ENCODE measurements at regions not wholly inside any gene's neighbourhood (a gene's known extent, or its start where the extent isn't known, plus 50 kb on each side); places are given as distances from the start of the nearest gene placed in this dataset.
"Not testable (repeated sequence)": the region's sequence is repeated elsewhere in the genome, so short reads cannot be mapped to it uniquely, and the experiment has no call there.

- DNase-seq; H3K36me3 ChIP-seq (replicated peaks in 1 of 2); H3K4me1 ChIP-seq (replicated peaks in 1 of 2); H3K4me3 ChIP-seq; H3K9me3 ChIP-seq (replicated peaks in 1 of 3); H3K27ac ChIP-seq; H3K27me3 ChIP-seq; intact Hi-C loops (cut with DNase I): not testable (repeated sequence)
These were observed 686.4 kb downstream of the CDY1 start for GRCh38 chrY:26308308-26308707.

- TF ChIP-seq CTCF (IDR thresholded peaks at IDR 0.05) = peak in 2 of 6 experiments; percentile 33 to 42
These were observed 693.1 kb downstream of the CDY1 start for GRCh38 chrY:26315065-26315464.

GRCh38 chrY:26319488-26320202 lies 697.7 kb downstream of the CDY1 start:
- H3K9me3 ChIP-seq (replicated peaks in 1 of 3); intact Hi-C loops (cut with DNase I); H3K36me3 ChIP-seq (replicated peaks in 1 of 2); H3K4me3 ChIP-seq; DNase-seq; H3K4me1 ChIP-seq (replicated peaks in 1 of 2); H3K27me3 ChIP-seq; H3K27ac ChIP-seq: not testable (repeated sequence)
- WGBS, 4 donors = 0 to 36% (median 35%) methylated on average over 1 to 2 of the region's 2 CpGs; no CpG with 5 or more reads in 1 of the 4 donors

More at GRCh38 chrY:26315065-26315464, 693.1 kb downstream of the CDY1 start:
- intact Hi-C loops (cut with DNase I); H3K9me3 ChIP-seq (replicated peaks in 1 of 3); H3K4me1 ChIP-seq (replicated peaks in 1 of 2); H3K36me3 ChIP-seq (replicated peaks in 1 of 2); H3K4me3 ChIP-seq; H3K27ac ChIP-seq; H3K27me3 ChIP-seq: not testable (repeated sequence)
- WGBS, 4 donors = 36 to 40% methylated on average over 2 of the region's 2 CpGs; no CpG with 5 or more reads in 2 of the 4 donors
- peak in 1 of 7 donors; percentile 0 for DNase-seq

- WGBS, 4 donors = 44 to 48% methylated on average over 1 of the region's 1 CpG; no CpG with 5 or more reads in 2 of the 4 donors
These were observed 700.8 kb downstream of the CDY1 start for GRCh38 chrY:26322756-26323155.

GRCh38 chrY:26352931-26353330 lies 731.0 kb downstream of the CDY1 start:
- H3K27me3 ChIP-seq; DNase-seq; H3K9me3 ChIP-seq (replicated peaks in 1 of 3); H3K27ac ChIP-seq; intact Hi-C loops (cut with DNase I); H3K4me3 ChIP-seq; H3K36me3 ChIP-seq (replicated peaks in 1 of 2); H3K4me1 ChIP-seq (replicated peaks in 1 of 2): not testable (repeated sequence)

More at GRCh38 chrY:26322756-26323155, 700.8 kb downstream of the CDY1 start:
- H3K36me3 ChIP-seq (replicated peaks in 1 of 2); H3K4me1 ChIP-seq (replicated peaks in 1 of 2); intact Hi-C loops (cut with DNase I); H3K27me3 ChIP-seq; H3K27ac ChIP-seq; H3K9me3 ChIP-seq (replicated peaks in 1 of 3); H3K4me3 ChIP-seq; DNase-seq: not testable (repeated sequence)

GRCh38 chrY:26354191-26354590 lies 732.3 kb downstream of the CDY1 start:
- no peak overlapping the region for H3K27ac ChIP-seq
- H3K4me1 ChIP-seq (replicated peaks in 1 of 2) = no peaks in the 10 kb centered on the region
- intact Hi-C loops (cut with DNase I) = no loop called here
- WGBS, 4 donors = 50 to 67% methylated on average over 1 of the region's 1 CpG; no CpG with 5 or more reads in 2 of the 4 donors
- no peaks in the 10 kb centered on the region for H3K36me3 ChIP-seq (replicated peaks in 1 of 2)
- DNase-seq = no peak
- TF ChIP-seq CTCF (IDR thresholded peaks at IDR 0.05) (no peak), POLR2A (IDR thresholded peaks at IDR 0.05) (no peak)
- no peak overlapping the region for H3K4me3 ChIP-seq
- no peaks in the 10 kb centered on the region for H3K9me3 ChIP-seq (replicated peaks in 1 of 3)
- no peaks in the 10 kb centered on the region for H3K27me3 ChIP-seq

- WGBS, 4 donors = 38 to 50% methylated on average over 1 to 5 of the region's 5 CpGs; no CpG with 5 or more reads in 2 of the 4 donors
- intact Hi-C loops (cut with DNase I); H3K27me3 ChIP-seq: not testable (repeated sequence)
These were observed 738.0 kb downstream of the CDY1 start for GRCh38 chrY:26359869-26360268.

GRCh38 chrY:26360472-26360871 lies 738.6 kb downstream of the CDY1 start:
- WGBS, 4 donors = 73 to 77% methylated on average over 1 of the region's 1 CpG; no CpG with 5 or more reads in 2 of the 4 donors
- H3K27ac ChIP-seq; H3K4me3 ChIP-seq; H3K36me3 ChIP-seq (replicated peaks in 1 of 2); intact Hi-C loops (cut with DNase I); H3K27me3 ChIP-seq; H3K9me3 ChIP-seq (replicated peaks in 1 of 3); DNase-seq; H3K4me1 ChIP-seq (replicated peaks in 1 of 2): not testable (repeated sequence)

More at GRCh38 chrY:26359869-26360268, 738.0 kb downstream of the CDY1 start:
- not testable (repeated sequence) for H3K4me3 ChIP-seq; H3K36me3 ChIP-seq (replicated peaks in 1 of 2); DNase-seq; H3K9me3 ChIP-seq (replicated peaks in 1 of 3); H3K27ac ChIP-seq; H3K4me1 ChIP-seq (replicated peaks in 1 of 2)

GRCh38 chrY:26363442-26363841 lies 741.5 kb downstream of the CDY1 start:
- H3K4me3 ChIP-seq; H3K9me3 ChIP-seq (replicated peaks in 1 of 3); DNase-seq; H3K27me3 ChIP-seq; H3K27ac ChIP-seq; intact Hi-C loops (cut with DNase I); H3K4me1 ChIP-seq (replicated peaks in 1 of 2); H3K36me3 ChIP-seq (replicated peaks in 1 of 2): not testable (repeated sequence)
- WGBS, 4 donors = 87 to 89% methylated on average over 1 to 2 of the region's 2 CpGs; no CpG with 5 or more reads in 2 of the 4 donors
